PC-9 (cell line): ENCODE measurements at regions not wholly inside any gene's neighbourhood (a gene's known extent, or its start where the extent isn't known, plus 50 kb on each side); places are given as distances from the start of the nearest gene placed in this dataset.

ENCODE experiments used
- BruUV-seq: library from RNA; stranded (reverse); fragments of 400-500 nt; replicated peaks from 2 replicates; lab custom pipeline; 2021; lab: Mats Ljungman, UMichigan
- CTCF ChIA-PET: fragments of 300-600 bp; sonication (Branson Sonifier 250); formaldehyde crosslinking; loops from one replicate; lab custom pipeline; 2022; ENCODE audit warnings: antibody characterized with exemption; lab: Charles Lee
- POLR2A ChIA-PET: fragments of 300-600 bp; sonication (Branson Sonifier 250); formaldehyde crosslinking; loops from one replicate; lab custom pipeline; 2022; ENCODE audit warnings: antibody characterized with exemption; ENCODE audit not compliant: unreplicated experiment; lab: Charles Lee
- DNase-seq, 2 experiments: peaks; one replicate each; pipeline versions ENCODE4 v3.0.0 to v3.0.0-alpha.2; 2015 to 2022; ENCODE audit warnings: mixed read lengths in 1 of 2
- H2AFZ ChIP-seq: fragments of 200-600 bp; sonication (generic); 2 replicates; pipeline ENCODE4 v1.8.1; 2017; ENCODE audit warnings: antibody characterized with exemption
- H3F3A ChIP-seq: fragments of 200-600 bp; sonication (generic); 2 replicates; pipeline ENCODE4 v1.8.1; 2017; ENCODE audit warnings: antibody characterized with exemption, mild to moderate bottlenecking, low read depth; ENCODE audit not compliant: insufficient read depth
- H3K27ac ChIP-seq: fragments of 200-600 bp; sonication (generic); 2 replicates; pipeline ENCODE4 v1.6.1; 2016; ENCODE audit warnings: mixed run types
- H3K27me3 ChIP-seq: fragments of 200-600 bp; sonication (generic); 2 replicates; pipeline ENCODE4 v1.6.1; 2016; ENCODE audit warnings: low read depth, mixed run types; ENCODE audit not compliant: insufficient read depth
- H3K36me3 ChIP-seq: fragments of 200-600 bp; sonication (generic); 2 replicates; pipeline ENCODE4 v1.6.1; 2016; ENCODE audit warnings: low read depth, mixed run types
- H3K4me1 ChIP-seq: fragments of 200-600 bp; sonication (generic); replicated peaks from 2 replicates; pipeline ENCODE4 v1.6.1; 2016; ENCODE audit warnings: mixed run types; ENCODE audit not compliant: insufficient read depth
- H3K4me2 ChIP-seq: fragments of 200-600 bp; sonication (generic); 2 replicates; pipeline ENCODE4 v1.6.1; 2017; ENCODE audit warnings: mixed run types
- H3K4me3 ChIP-seq: fragments of 200-600 bp; sonication (generic); 2 replicates; pipeline ENCODE4 v1.6.1; 2016; ENCODE audit warnings: mixed run types
- H3K79me2 ChIP-seq: fragments of 200-600 bp; sonication (generic); 2 replicates; pipeline ENCODE4 v1.6.1; 2017; ENCODE audit warnings: low read depth, mixed run types
- H3K9me2 ChIP-seq: fragments of 200-600 bp; sonication (generic); 2 replicates; pipeline ENCODE4 v1.8.1; 2017; ENCODE audit warnings: mild to moderate bottlenecking; ENCODE audit not compliant: insufficient read depth
- H3K9me3 ChIP-seq: fragments of 200-600 bp; sonication (generic); 2 replicates; pipeline ENCODE4 v1.8.1; 2016; ENCODE audit warnings: low read depth; ENCODE audit not compliant: insufficient read depth
- H4K20me1 ChIP-seq: fragments of 200-600 bp; sonication (generic); 2 replicates; pipeline ENCODE4 v1.8.1; 2017; ENCODE audit not compliant: insufficient read depth
- CTCF ChIP-seq: fragments of 200-600 bp; sonication (generic); conservative IDR thresholded peaks from 2 replicates; pipeline ENCODE4 v1.6.1; 2017; ENCODE audit warnings: mixed run types, antibody characterized with exemption, mild to moderate bottlenecking, moderate library complexity
- EZH2 ChIP-seq: fragments of 200-600 bp; sonication (generic); IDR thresholded peaks from 2 replicates; pipeline ENCODE4 v1.8.0; 2017; ENCODE audit warnings: antibody characterized with exemption, low read depth
- intact Hi-C: fragments of 100-400 bp; cut with micrococcal nuclease; formaldehyde crosslinking; loops from one replicate; pipeline ENCODE4 v1.10.0; 2022; ENCODE audit not compliant: unreplicated experiment

GRCh38 chr14:62144863-62145262, 382.6 kb downstream of the SNAPC1 start:
- Histone ChIP-seq H3K4me3 (no peak overlapping the region), H3K27me3 (no peaks in the 10 kb centered on the region), H3K9me2 (no peaks in the 10 kb centered on the region), H3K4me2 (no peak overlapping the region), H2AFZ (no peak overlapping the region), H3K27ac (no peak overlapping the region), H4K20me1 (no peaks in the 10 kb centered on the region), H3K36me3 (no peaks in the 10 kb centered on the region), H3K79me2 (no peaks in the 10 kb centered on the region), H3K4me1 (no peaks in the 10 kb centered on the region), H3K9me3 (no peaks in the 10 kb centered on the region), H3F3A (no peaks in the 10 kb centered on the region)
- ChIA-PET CTCF (no interaction called here), POLR2A (no interaction called here)
- intact Hi-C loops, result no loop called here
- TF ChIP-seq EZH2 (no peak), CTCF (no peak)
- no TSS peak for BruUV-seq
- DNase-seq, result no peak

- DNase-seq, result no peak
- Histone ChIP-seq H3K79me2 (no peaks in the 10 kb centered on the region), H3K27me3 (no peaks in the 10 kb centered on the region), H3K36me3 (no peaks in the 10 kb centered on the region), H3K27ac (no peak overlapping the region), H2AFZ (no peak overlapping the region), H3K9me3 (no peaks in the 10 kb centered on the region), H3K4me1 (no peaks in the 10 kb centered on the region), H3K9me2 (no peaks in the 10 kb centered on the region), H4K20me1 (no peaks in the 10 kb centered on the region), H3F3A (no peaks in the 10 kb centered on the region), H3K4me3 (no peak overlapping the region), H3K4me2 (no peak overlapping the region)
- POLR2A ChIA-PET, result no interaction called here
- CTCF ChIA-PET, result no interaction called here
- BruUV-seq, result no TSS peak
- TF ChIP-seq EZH2 (no peak), CTCF (no peak)
- intact Hi-C loops, result no loop called here
Observed at GRCh38 chr14:62146030-62146429, 383.8 kb downstream of the SNAPC1 start.

DNA sequence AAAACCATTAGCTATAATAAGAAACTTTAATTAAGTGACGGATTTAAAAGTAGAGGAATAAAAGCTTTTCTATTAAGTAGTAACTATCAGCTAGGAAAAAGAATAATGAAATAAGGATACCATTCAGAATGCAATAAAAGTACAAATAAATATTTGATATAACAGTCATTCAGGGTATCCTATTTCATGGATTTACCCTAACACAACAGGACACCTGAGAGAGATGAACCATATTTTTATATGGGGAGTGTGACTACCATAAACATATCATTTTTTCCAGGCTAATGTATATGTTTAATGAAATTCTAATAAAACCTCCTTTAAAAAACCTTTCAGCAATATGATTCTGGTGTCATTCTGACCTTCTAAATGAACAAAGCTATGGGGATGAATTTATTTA, 393.8 kb downstream of the SNAPC1 start:
- intact Hi-C loops, result no loop called here
- H3K4me3 ChIP-seq, result no peak overlapping the region
- H3K27ac ChIP-seq, result no peak overlapping the region
- no peaks in the 10 kb centered on the region for H3F3A ChIP-seq
- BruUV-seq, result no TSS peak
- POLR2A ChIA-PET, result no interaction called here
- TF ChIP-seq CTCF, result no peak
- no peak for TF ChIP-seq EZH2
- no peaks in the 10 kb centered on the region for H3K79me2 ChIP-seq
- peaks cover 3% of the 10 kb centered on the region; the same call in 1 of the 2 replicates for H3K27me3 ChIP-seq
- no peaks in the 10 kb centered on the region for H3K9me3 ChIP-seq
- H3K4me2 ChIP-seq, result no peak overlapping the region
- no peaks in the 10 kb centered on the region for H3K9me2 ChIP-seq
- H2AFZ ChIP-seq, result no peak overlapping the region
- no peaks in the 10 kb centered on the region for H4K20me1 ChIP-seq
- CTCF ChIA-PET, result no interaction called here
- H3K4me1 ChIP-seq, result no peaks in the 10 kb centered on the region
- no peaks in the 10 kb centered on the region for H3K36me3 ChIP-seq
- no peak for DNase-seq
